Erythroblast (primary cell): ENCODE measurements at regions not wholly inside any gene's neighbourhood (a gene's known extent, or its start where the extent isn't known, plus 50 kb on each side); places are given as distances from the start of the nearest gene placed in this dataset.

Experiments used
- GATA1 ChIP-seq: IDR thresholded peaks from 2 replicates; pipeline ENCODE4 v1.6.1; 2011; ENCODE audit warnings: low read depth, mild to moderate bottlenecking, control low read depth, low read length, moderate library complexity
- POLR2A ChIP-seq: IDR thresholded peaks from 2 replicates; pipeline ENCODE4 v1.6.1; 2011; ENCODE audit warnings: mild to moderate bottlenecking, low read length

DNA sequence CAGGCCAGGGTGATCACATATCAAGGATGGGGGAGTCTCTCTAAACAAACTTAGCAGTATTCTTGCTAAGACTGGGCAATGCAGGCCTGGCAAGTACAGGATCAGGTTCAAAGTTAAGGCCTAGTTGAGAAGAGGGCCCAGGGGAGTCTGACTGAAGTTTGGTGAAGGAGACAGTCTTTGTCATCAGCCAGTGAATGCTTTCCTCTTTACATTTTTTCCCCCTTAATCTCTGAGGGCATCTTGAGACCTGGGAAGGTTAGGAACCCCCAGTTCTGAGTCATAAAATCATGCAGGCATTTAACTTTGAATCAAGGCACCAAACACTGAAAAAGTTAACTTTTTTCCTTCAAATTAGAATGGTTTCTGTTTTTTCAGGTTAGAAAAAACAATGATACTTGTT lies 311.5 kb downstream of the REEP3 start:
- TF ChIP-seq POLR2A, result no peak
- TF ChIP-seq GATA1, result no peak
